GM12892 (cell line): ENCODE measurements at regions not wholly inside any gene's neighbourhood (a gene's known extent, or its start where the extent isn't known, plus 50 kb on each side); places are given as distances from the start of the nearest gene placed in this dataset.
"Not testable (repeated sequence)": the region's sequence is repeated elsewhere in the genome, so short reads cannot be mapped to it uniquely, and the experiment has no call there.

ENCODE experiments used
- DNase-seq: peaks from one replicate; pipeline ENCODE4 v3.0.0; 2011; ENCODE audit not compliant: insufficient read length
- FAIRE-seq: peaks from 2 replicates; lab custom pipeline; 2011; peaks lifted over from hg19 to GRCh38; lab: Jason Lieb, UNC
- POLR2A ChIP-seq: IDR thresholded peaks from 2 replicates; pipeline ENCODE4 v1.6.1; 2011; ENCODE audit warnings: low read depth, low read length, control low read depth
- POLR2AphosphoS5 ChIP-seq: IDR thresholded peaks from 2 replicates; pipeline ENCODE4 v1.6.1; 2011; ENCODE audit warnings: low read depth, low read length, control low read depth
- TAF1 ChIP-seq: IDR thresholded peaks from 2 replicates; pipeline ENCODE4 v1.6.1; 2011; ENCODE audit warnings: low read depth, mild to moderate bottlenecking, control low read depth, low read length, borderline replicate concordance

DNA sequence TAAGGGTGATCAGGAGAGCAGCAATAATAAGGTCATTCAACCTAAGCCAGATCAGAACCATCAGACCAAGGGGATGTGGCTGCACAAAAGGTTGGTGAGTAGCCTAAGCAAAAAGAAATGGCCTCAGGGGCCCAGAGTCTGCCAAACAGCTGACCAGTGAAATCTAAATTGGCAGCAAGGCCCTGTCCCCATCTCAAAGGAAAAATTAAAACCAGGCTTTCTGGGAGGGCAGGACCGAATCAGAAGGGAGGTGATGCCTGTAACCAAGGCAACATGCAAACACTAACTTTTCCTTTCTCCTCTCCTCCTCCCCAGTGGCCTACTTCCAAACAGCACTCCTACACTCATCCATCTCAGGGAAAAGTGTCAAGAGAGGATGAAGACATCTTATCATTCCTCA is 256.4 kb downstream of the NUAK1 start:
- no peak for TF ChIP-seq POLR2A
- TF ChIP-seq POLR2AphosphoS5 = no peak
- no peak for TF ChIP-seq TAF1
- FAIRE-seq (no peak), DNase-seq (no peak)

DNA sequence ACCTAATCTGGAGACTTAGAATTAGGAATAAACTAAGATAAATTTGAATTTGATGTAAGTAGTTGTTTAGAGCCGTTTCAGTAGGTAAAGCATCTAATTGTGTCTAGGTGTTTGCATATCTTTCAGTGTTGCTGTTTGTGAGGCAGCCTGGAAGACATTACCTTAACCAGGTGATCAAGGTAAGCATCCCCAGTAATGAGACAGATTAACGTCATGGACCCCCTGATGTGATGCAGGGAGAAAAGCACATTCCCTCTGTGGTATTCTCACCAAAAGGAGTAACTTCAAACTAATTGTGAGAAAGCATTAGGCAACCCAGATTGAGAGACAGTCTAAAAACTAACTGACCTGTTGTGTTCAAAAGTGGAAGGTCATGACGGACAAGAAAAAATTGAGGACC is 251.6 kb downstream of the NUAK1 start:
- FAIRE-seq (no peak), DNase-seq (no peak)
- TF ChIP-seq POLR2A (no peak), POLR2AphosphoS5 (no peak), TAF1 (no peak)

DNA sequence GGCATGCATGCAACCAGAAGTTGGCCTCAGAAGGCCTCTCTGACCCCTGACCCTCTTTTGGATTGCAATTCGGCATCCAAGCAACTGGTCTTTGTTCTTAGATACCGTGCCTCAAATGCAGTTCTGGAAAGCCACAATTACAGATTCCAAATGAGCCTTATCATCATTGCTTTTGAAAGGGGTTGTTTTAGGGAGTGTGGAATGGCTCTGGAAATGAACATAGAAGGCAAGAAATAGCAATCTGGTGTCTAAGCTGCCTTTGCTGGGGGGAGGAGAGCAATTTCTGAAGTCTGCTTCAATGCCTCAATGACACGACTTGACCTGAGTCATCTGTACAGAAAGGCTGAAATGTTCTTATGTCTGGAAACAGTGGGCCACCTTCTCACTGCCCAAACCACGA is 250.1 kb downstream of the NUAK1 start:
- TF ChIP-seq POLR2A (no peak), POLR2AphosphoS5 (no peak), TAF1 (no peak)
- FAIRE-seq (no peak), DNase-seq (no peak)

DNA sequence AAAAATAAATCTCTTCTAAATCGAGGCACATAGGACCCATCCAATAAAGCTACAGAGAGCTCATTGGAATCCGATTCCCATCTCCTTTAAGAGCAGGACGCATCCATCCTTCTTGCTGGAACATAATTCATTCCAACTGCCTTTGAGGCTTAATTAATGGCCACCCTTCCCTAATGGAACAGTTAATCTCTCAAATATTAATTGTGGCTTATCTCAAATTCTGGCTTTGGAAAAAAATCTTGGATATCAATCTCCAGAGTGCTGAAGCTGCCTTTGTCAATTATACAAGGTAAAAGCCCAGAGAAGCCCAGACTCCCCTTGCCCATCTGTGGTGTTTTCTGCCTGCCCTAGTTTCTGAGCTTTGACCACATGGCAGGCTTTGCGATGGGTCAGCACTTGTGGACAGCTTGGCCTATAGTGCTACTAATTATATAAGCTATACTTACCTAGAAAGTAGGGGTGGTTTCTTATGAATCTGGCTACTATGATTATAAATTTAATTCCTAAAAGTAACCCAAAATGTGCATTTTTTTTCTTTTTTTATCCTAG is 246.3 kb downstream of the NUAK1 start:
- FAIRE-seq = no peak
- TF ChIP-seq POLR2A (no peak), TAF1 (no peak), POLR2AphosphoS5 (no peak)
- DNase-seq = no peak

DNA sequence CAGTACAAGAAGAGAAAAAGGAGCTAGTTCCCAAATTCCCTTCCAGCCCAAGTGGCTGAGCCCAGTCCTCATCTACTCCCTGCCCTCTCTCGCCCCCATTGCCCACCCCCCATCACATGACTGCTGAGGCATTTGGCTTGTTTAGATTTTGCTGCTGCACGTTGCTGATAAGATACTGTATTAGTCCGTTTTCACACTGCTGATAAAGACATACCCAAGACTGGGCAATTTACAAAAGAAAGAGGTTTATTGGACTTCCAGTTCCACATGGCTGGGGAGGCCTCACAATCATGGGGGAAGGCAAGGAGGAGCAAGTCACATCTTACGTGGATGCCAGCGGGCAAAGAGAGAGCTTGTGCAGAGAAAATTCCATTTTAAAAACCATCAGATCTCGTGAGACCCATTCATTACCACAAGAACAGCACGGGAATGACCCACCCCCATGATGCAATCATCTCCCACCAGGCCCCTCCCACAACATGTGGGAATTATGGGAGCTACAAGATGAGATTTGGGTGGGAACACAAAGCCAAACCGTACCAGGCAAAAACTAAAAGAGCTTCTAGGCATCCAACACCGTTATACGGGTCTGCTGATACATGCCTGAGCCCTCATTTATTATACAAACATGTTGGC is 243.4 kb downstream of the NUAK1 start:
- not testable (repeated sequence) for DNase-seq, FAIRE-seq

DNA sequence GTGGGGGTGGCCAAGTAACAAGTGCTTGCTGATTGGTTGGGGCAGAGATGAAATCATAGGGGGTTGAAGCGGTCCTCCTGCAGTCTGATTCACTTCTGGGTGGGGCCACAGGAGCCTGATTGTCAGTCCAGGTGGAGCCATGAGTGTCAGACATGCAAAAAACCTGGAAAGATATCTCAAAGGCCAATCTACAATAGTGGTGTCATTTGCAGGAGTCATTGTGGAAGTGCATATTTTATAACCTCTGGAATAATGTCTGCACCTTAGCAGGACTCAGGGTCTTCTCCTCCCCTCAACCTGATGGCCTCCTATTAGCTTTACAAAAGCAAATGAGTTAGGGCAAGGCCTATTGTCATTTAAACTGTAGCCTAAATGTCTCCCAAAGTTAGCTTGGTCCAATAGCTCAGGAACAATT is 241.4 kb downstream of the NUAK1 start:
- DNase-seq = no peak
- no peak for FAIRE-seq
- TF ChIP-seq POLR2AphosphoS5 = no peak
- TF ChIP-seq TAF1 = no peak
- no peak for TF ChIP-seq POLR2A

DNA sequence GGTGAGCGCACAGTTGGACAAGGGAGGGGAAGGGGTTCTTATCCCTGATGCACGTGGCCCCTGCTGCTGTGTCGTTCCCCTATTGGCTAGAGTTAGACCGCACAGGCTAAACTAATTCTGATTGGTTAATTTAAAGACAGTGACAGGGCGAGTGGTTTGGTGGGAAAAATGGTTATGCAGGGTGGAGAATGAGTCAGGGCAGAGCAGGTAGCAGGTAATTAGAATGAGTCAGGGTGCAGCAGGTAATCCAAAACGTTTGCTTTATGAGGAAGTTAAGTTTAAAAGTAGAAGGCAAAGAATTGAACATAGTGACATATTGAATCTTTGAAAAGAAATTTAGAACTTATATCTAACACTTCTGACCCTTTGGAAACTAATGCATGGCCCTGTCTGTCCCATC is 240.5 kb downstream of the NUAK1 start:
- FAIRE-seq = not testable (repeated sequence)

DNA sequence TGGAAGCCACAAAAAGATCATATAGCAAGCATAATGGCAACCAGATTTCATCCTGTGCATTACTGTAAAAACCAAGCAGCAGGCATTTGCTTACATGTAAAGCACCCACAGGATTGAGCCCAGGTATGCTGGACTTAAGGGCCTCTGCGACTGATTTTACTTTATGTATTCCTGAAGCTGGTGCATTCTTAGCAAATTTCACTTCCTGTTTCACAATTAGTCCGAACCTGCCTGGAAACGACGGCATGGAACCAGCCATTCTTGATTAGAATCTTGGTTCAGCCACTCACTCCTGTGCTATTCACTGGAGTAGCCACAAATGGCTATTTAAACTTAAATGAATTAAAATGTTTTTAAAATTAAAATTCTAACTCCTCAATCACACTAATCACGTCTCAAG is 239.2 kb downstream of the NUAK1 start:
- TF ChIP-seq POLR2AphosphoS5 (no peak), POLR2A (no peak), TAF1 (no peak)
- FAIRE-seq (no peak), DNase-seq (no peak)

More for the DNA sequence above, 240.5 kb downstream of the NUAK1 start:
- DNase-seq = not testable (repeated sequence)

DNA sequence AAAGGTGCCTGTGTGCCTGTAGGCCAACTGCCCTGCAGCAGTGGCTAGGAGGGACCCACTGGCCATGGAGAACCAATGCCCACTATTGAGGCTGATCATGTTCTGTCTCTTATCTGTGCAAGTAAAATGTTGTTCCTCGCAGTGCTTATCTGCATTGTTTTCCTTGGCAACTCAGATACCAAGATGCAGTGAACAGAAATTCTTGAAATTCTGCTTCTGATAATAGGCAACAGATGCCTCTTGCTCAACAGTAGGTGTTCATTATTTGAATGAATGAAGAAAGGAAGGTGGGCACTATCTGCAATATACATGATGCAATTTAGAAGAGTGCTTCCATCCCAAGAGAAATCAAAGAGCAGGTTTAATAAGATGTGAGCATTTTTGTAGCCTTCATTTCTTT is 232.2 kb downstream of the NUAK1 start:
- DNase-seq (no peak), FAIRE-seq (no peak)
- TF ChIP-seq POLR2AphosphoS5 = no peak
- TF ChIP-seq TAF1 = no peak
- no peak for TF ChIP-seq POLR2A

DNA sequence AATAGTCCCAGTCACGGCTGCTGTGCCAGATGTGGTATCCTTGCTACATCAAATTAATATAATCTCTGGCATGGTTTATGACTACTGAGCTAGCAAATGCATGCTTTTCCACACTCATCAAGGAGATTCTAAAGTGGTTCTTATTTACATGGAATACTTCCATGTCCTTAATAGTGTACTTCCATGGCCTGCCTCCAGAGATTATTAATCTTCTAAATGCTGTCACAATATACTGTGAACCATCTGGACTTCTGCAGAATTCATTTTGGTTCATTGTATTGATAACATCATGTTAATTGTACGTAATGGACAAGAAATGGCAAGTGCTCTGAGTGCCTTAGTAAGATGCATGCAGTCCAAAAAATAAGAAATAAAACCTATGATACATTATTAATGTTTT is 230.8 kb downstream of the NUAK1 start:
- FAIRE-seq (no peak), DNase-seq (no peak)
- no peak for TF ChIP-seq TAF1
- TF ChIP-seq POLR2AphosphoS5 = no peak
- TF ChIP-seq POLR2A = no peak

DNA sequence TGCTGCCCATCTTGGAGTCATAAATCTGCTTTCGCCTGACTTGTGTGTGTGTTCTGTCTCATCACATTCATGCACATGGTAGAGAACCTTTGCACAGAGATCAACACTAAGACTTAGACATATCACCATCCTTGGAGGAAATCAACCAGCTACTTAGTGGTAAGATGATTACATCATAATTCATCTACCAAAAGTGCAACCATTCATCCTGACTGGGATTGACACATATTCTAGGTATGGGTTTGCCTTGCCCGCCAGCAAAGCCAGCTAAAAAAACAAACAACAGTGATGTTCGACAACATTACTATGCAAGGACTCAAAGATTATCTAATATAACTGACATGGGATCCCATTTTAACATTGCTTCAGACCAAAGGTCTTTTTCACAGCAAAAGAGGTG is 228.7 kb downstream of the NUAK1 start:
- TF ChIP-seq POLR2A (no peak), TAF1 (no peak), POLR2AphosphoS5 (no peak)
- FAIRE-seq (no peak), DNase-seq (no peak)

DNA sequence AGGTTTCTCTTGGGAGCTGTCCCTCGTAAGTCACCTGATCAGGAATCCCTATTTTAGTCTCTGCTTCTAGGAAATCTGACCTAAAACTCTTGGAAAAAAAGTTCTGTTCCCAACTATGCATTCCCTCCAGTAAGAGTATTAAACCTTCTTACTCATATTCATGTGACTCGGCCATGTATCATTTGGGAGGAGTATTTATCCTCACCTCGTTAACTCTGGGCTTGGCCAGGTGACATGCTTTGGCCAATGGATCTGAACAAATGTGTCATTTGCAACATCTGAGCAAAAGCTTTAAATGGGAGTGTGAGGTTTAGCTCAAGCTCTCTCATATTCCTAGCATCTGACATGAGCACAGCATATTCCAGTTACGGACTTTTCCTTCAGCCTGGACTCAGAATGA is 226.8 kb downstream of the NUAK1 start:
- DNase-seq = no peak
- no peak for TF ChIP-seq POLR2AphosphoS5
- no peak for TF ChIP-seq POLR2A
- TF ChIP-seq TAF1 = no peak
- no peak for FAIRE-seq
